MCF 10A (cell line): ENCODE measurements at regions not wholly inside any gene's neighbourhood (a gene's known extent, or its start where the extent isn't known, plus 50 kb on each side); places are given as distances from the start of the nearest gene placed in this dataset.

Experiments used
- BruUV-seq: library from RNA; stranded (reverse); fragments of 400-500 nt; replicated peaks from 2 replicates; lab custom pipeline; 2021; lab: Mats Ljungman, UMichigan
- CTCF ChIA-PET: fragments of 300-600 bp; sonication (Branson Sonifier 250); formaldehyde crosslinking; extraction: SDS; loops from one replicate; lab custom pipeline; 2021; ENCODE audit warnings: antibody characterized with exemption, inconsistent platforms; lab: Yijun Ruan, JAX
- POLR2A ChIA-PET: fragments of 300-600, 350-650 bp; sonication (Branson Sonifier 250); formaldehyde crosslinking; extraction: SDS; loops from one replicate; lab custom pipeline; 2020; ENCODE audit warnings: antibody characterized with exemption, inconsistent platforms; lab: Yijun Ruan, JAX
- DNase-seq: peaks from one replicate; pipeline ENCODE4 v3.0.0-alpha.2; 2018; ENCODE audit not compliant: unreplicated experiment
- H3K27ac Mint-ChIP-seq: one replicate; pipeline ENCODE4 v1.8.0; 2022; ENCODE audit warnings: mild to moderate bottlenecking, low read depth, mixed read lengths; ENCODE audit not compliant: unreplicated experiment
- H3K27me3 Mint-ChIP-seq: one replicate; pipeline ENCODE4 v1.8.0; 2022; ENCODE audit warnings: mixed read lengths; ENCODE audit not compliant: insufficient read depth, unreplicated experiment
- H3K36me3 Mint-ChIP-seq: one replicate; pipeline ENCODE4 v1.8.0; 2022; ENCODE audit warnings: mild to moderate bottlenecking, moderate library complexity, mixed read lengths; ENCODE audit not compliant: insufficient read depth, unreplicated experiment
- H3K4me1 Mint-ChIP-seq: one replicate; pipeline ENCODE4 v1.8.0; 2022; ENCODE audit warnings: mixed read lengths; ENCODE audit not compliant: insufficient read depth, unreplicated experiment
- H3K4me3 Mint-ChIP-seq: one replicate; pipeline ENCODE4 v1.8.0; 2022; ENCODE audit warnings: mild to moderate bottlenecking, moderate library complexity, mixed read lengths; ENCODE audit not compliant: unreplicated experiment
- H3K9me3 Mint-ChIP-seq: one replicate; pipeline ENCODE4 v1.8.0; 2022; ENCODE audit warnings: mixed read lengths; ENCODE audit not compliant: unreplicated experiment
- CTCF ChIP-seq: fragments of 200-600 bp; IDR thresholded peaks from one replicate; pipeline ENCODE4 v1.8.0; 2022; ENCODE audit warnings: antibody characterized with exemption, mild to moderate bottlenecking; ENCODE audit not compliant: unreplicated experiment
- intact Hi-C: fragments of 100-400 bp; cut with micrococcal nuclease; formaldehyde crosslinking; loops from 2 replicates; pipeline ENCODE4 v1.14.1; 2022

- Mint-ChIP-seq H3K4me3 (no peak overlapping the region), H3K4me1 (peaks cover 9% of the 10 kb centered on the region), H3K27ac (no peak overlapping the region), H3K27me3 (no peaks in the 10 kb centered on the region), H3K36me3 (no peaks in the 10 kb centered on the region), H3K9me3 (no peaks in the 10 kb centered on the region)
- POLR2A ChIA-PET = interaction anchor here (0.5 kb wide), 1 partner anchor 164 kb away, joined by 3 read pairs; no protein-coding TSS in a partner anchor
- no peak for TF ChIP-seq CTCF
- CTCF ChIA-PET = interaction anchor here (0.5 kb wide), 1 partner anchor 1421 kb away, joined by 5 read pairs; no protein-coding TSS in a partner anchor
- BruUV-seq = no TSS peak
- peak; percentile 51 for DNase-seq
- intact Hi-C loops = no loop called here
These were observed 346.2 kb downstream of the IGSF11 start for GRCh38 chr3:118688396-118688884.

GRCh38 chr3:118692416-118692815 lies 342.2 kb downstream of the IGSF11 start:
- Mint-ChIP-seq H3K4me3 (no peak overlapping the region), H3K4me1 (peaks cover 9% of the 10 kb centered on the region), H3K36me3 (no peaks in the 10 kb centered on the region), H3K9me3 (peaks cover 4% of the 10 kb centered on the region), H3K27me3 (no peaks in the 10 kb centered on the region), H3K27ac (no peak overlapping the region)
- no peak for DNase-seq
- ChIA-PET CTCF (interaction anchor here (0.6 to 0.7 kb wide), 2 partner anchors 52 to 1334 kb away, joined by 3 to 6 read pairs; no protein-coding TSS in a partner anchor), POLR2A (no interaction called here)
- intact Hi-C loops = no loop called here
- no TSS peak for BruUV-seq
- no peak for TF ChIP-seq CTCF

GRCh38 chr3:118705487-118706219 lies 329.0 kb downstream of the IGSF11 start:
- intact Hi-C loops = no loop called here
- H3K9me3 Mint-ChIP-seq = peaks cover 8% of the 10 kb centered on the region
- H3K4me3 Mint-ChIP-seq = no peak overlapping the region
- TF ChIP-seq CTCF = no peak
- peaks cover 10% of the 10 kb centered on the region for H3K4me1 Mint-ChIP-seq
- H3K27ac Mint-ChIP-seq = no peak overlapping the region
- DNase-seq = no peak
- no peaks in the 10 kb centered on the region for H3K36me3 Mint-ChIP-seq
- ChIA-PET CTCF (interaction anchor here (0.6 kb wide), 1 partner anchor 60 kb away, joined by 3 read pairs; no protein-coding TSS in a partner anchor), POLR2A (no interaction called here)
- no TSS peak for BruUV-seq
- H3K27me3 Mint-ChIP-seq = no peaks in the 10 kb centered on the region

GRCh38 chr3:118707991-118708390 lies 326.7 kb downstream of the IGSF11 start:
- no TSS peak for BruUV-seq
- no peaks in the 10 kb centered on the region for H3K27me3 Mint-ChIP-seq
- CTCF ChIA-PET = no interaction called here

More at GRCh38 chr3:118707991-118708390, 326.7 kb downstream of the IGSF11 start:
- H3K4me1 Mint-ChIP-seq = peaks cover 10% of the 10 kb centered on the region
- H3K4me3 Mint-ChIP-seq = no peak overlapping the region
- H3K9me3 Mint-ChIP-seq = peaks cover 8% of the 10 kb centered on the region
- no peak for DNase-seq
- no peaks in the 10 kb centered on the region for H3K36me3 Mint-ChIP-seq
- H3K27ac Mint-ChIP-seq = no peak overlapping the region
- POLR2A ChIA-PET = no interaction called here
- intact Hi-C loops = no loop called here
- no peak for TF ChIP-seq CTCF
